ENCODE measurements at regions not wholly inside any gene's neighbourhood (a gene's known extent, or its start where the extent isn't known, plus 50 kb on each side); places are given as distances from the start of the nearest gene placed in this dataset.
A peak's percentile ranks its signal among the peaks of the same experiment; 100 is the strongest.
"Not testable (repeated sequence)": the region's sequence is repeated elsewhere in the genome, so short reads cannot be mapped to it uniquely, and the experiment has no call there.

DNA sequence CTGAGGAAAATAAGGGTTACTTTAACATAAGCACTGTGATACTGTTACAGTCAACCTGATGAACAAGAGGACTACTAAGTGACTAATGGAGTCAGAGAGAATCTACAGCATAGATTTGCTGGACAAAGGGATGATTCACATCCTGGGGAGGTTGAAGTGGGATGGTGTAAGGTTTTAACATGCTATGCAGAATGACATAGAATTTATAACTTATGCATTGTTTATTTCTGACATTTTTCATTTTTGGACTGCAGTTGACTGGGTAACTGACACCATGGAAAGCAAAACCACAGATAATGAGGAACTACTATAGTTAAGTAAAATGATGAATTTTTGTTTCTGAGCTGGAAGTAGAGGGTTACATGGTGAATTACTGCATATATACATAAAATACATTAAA lies 389.2 kb downstream of the MAT2B start:
- Histone ChIP-seq H3K4me3 (ENCODE audit: low read depth, low read length) (no peak overlapping the region), H3K36me3 (ENCODE audit: control insufficient read depth, insufficient read depth, low read length) (no peaks in the 10 kb centered on the region), H3K27me3 (ENCODE audit: control insufficient read depth, insufficient read depth, low read length) (no peaks in the 10 kb centered on the region)
- peak; percentile 93 for DNase-seq (ENCODE audit: low read depth)
- FAIRE-seq = no peak
- TF ChIP-seq, protein P1, sequence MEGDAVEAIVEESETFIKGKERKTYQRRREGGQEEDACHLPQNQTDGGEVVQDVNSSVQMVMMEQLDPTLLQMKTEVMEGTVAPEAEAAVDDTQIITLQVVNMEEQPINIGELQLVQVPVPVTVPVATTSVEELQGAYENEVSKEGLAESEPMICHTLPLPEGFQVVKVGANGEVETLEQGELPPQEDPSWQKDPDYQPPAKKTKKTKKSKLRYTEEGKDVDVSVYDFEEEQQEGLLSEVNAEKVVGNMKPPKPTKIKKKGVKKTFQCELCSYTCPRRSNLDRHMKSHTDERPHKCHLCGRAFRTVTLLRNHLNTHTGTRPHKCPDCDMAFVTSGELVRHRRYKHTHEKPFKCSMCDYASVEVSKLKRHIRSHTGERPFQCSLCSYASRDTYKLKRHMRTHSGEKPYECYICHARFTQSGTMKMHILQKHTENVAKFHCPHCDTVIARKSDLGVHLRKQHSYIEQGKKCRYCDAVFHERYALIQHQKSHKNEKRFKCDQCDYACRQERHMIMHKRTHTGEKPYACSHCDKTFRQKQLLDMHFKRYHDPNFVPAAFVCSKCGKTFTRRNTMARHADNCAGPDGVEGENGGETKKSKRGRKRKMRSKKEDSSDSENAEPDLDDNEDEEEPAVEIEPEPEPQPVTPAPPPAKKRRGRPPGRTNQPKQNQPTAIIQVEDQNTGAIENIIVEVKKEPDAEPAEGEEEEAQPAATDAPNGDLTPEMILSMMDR (IDR thresholded peaks at IDR 0.05; ENCODE audit: insufficient read depth, low read length, severe bottlenecking) = no peak

DNA sequence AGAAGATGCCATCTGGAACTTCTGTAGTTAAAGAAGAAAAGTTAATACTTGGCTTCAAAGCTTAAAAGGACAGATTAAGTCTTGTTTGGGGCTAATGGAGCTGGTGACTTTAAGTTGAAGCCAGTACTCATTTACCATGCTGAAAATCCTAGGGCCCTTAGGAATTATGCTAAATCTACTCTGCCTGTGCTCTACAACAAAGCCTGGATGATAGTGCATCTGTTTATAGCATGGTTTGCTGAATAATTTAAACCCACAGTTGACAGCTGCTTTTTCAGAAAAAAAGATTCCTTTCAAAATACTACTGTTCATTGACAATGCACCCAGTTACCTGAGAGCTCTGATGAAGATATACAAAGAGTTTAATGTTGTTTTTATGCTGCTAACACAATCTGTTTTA lies 393.5 kb downstream of the MAT2B start:
- H3K36me3 ChIP-seq (ENCODE audit: control insufficient read depth, insufficient read depth, low read length) = no peaks in the 10 kb centered on the region
- no peaks in the 10 kb centered on the region for H3K27me3 ChIP-seq (ENCODE audit: control insufficient read depth, insufficient read depth, low read length)
- H3K4me3 ChIP-seq (ENCODE audit: low read depth, low read length) = no peak overlapping the region
- TF ChIP-seq, protein P1 (IDR thresholded peaks at IDR 0.05; ENCODE audit: insufficient read depth, low read length, severe bottlenecking) = no peak
- FAIRE-seq (no peak), DNase-seq (ENCODE audit: low read depth) (no peak)

DNA sequence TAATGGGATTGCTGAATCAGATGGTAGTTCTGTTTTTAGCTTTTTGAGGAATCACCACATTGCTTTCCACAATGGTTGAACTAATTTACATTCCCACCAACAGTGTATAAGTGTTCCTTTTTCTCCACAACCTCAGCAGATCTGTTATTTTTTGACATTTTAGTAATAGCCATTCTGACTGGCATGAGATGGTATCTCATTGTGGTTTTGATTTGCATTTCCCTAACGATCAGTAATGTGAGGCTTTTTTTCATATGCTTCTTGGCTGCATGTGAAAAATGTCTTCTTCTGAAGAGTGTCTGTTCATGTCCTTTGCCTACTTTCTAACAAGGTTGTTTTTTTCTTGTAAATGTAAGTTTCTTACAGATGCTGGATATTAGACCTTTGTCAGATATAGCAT lies 402.4 kb downstream of the MAT2B start:
- not testable (repeated sequence) for H3K4me3 ChIP-seq (ENCODE audit: low read depth, low read length); H3K27me3 ChIP-seq (ENCODE audit: control insufficient read depth, insufficient read depth, low read length); FAIRE-seq; H3K36me3 ChIP-seq (ENCODE audit: control insufficient read depth, insufficient read depth, low read length); DNase-seq (ENCODE audit: low read depth)

DNA sequence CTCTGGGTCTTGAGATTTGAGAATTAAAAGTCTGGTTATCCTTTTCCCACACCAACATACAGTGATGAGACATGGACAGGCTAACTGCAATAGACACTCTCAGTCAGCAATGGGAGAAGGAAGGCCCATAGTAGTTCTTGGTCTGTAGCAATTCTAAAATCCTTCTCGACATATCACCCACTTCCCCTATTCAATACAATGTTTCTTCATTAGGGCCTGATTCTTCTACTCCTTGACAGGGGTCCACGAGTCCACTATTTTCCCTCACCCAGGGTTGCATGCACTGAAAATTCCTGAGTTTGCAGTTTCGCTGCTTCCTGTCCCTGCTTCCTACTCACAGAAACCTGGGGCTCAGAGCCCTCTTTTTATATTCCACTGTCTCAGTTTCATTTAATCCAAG lies 402.8 kb downstream of the MAT2B start:
- Histone ChIP-seq H3K4me3 (ENCODE audit: low read depth, low read length) (no peak overlapping the region), H3K27me3 (ENCODE audit: control insufficient read depth, insufficient read depth, low read length) (no peaks in the 10 kb centered on the region), H3K36me3 (ENCODE audit: control insufficient read depth, insufficient read depth, low read length) (no peaks in the 10 kb centered on the region)
- TF ChIP-seq, protein P1 (IDR thresholded peaks at IDR 0.05; ENCODE audit: insufficient read depth, low read length, severe bottlenecking) = no peak
- no peak for FAIRE-seq
- DNase-seq (ENCODE audit: low read depth) = no peak

DNA sequence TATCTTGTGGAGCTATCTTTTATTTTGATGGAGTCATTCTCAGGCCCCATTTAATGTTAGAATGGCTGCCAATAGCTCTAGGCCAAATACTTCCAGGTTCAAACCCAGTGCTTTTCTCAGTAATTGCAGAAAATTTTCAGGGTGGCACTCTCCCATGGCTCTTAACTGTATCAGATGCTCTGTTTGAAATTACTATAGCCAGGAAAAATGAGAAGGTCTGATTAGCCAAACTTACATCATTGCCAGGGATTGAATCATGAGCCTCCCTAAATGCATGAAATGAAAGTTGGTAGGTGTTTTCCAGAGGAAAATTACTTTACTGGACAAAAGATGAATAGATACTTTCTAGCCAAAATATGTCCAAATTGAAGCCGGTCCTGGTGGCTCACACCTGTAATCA lies 404.8 kb downstream of the MAT2B start:
- TF ChIP-seq, protein P1 (IDR thresholded peaks at IDR 0.05; ENCODE audit: insufficient read depth, low read length, severe bottlenecking) = no peak

DNA sequence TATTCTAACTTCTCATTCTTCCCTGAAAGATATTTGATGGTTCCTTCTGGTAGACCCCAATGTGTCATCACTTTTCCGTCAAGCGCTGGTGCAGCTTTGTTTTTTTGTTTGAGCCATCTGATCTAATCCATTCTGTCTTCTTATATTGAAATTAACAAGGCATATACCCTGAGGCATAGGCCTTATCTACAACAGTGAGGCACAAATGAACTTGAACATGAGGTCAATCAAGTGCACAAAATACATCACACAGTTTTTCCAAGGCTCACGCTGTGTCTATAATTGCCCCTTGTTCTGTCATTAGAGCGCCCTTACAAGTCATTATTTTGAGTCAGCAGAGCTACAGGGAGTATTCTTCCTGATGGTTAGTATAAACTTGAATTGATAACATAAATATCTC lies 406.6 kb downstream of the MAT2B start:
- TF ChIP-seq, protein P1 (IDR thresholded peaks at IDR 0.05; ENCODE audit: insufficient read depth, low read length, severe bottlenecking) = no peak
- Histone ChIP-seq H3K4me3 (ENCODE audit: low read depth, low read length) (no peak overlapping the region), H3K27me3 (ENCODE audit: control insufficient read depth, insufficient read depth, low read length) (no peaks in the 10 kb centered on the region), H3K36me3 (ENCODE audit: control insufficient read depth, insufficient read depth, low read length) (no peaks in the 10 kb centered on the region)
- no peak for FAIRE-seq
- DNase-seq (ENCODE audit: low read depth) = no peak

More for the DNA sequence above, 404.8 kb downstream of the MAT2B start:
- H3K27me3 ChIP-seq (ENCODE audit: control insufficient read depth, insufficient read depth, low read length) = no peaks in the 10 kb centered on the region
- no peak for FAIRE-seq
- H3K36me3 ChIP-seq (ENCODE audit: control insufficient read depth, insufficient read depth, low read length) = no peaks in the 10 kb centered on the region
- H3K4me3 ChIP-seq (ENCODE audit: low read depth, low read length) = no peak overlapping the region
- DNase-seq (ENCODE audit: low read depth) = no peak

All from bronchial epithelial cell (primary cell).